Parathyroid adenoma (tissue), 2 donors: ENCODE measurements at regions not wholly inside any gene's neighbourhood (a gene's known extent, or its start where the extent isn't known, plus 50 kb on each side); places are given as distances from the start of the nearest gene placed in this dataset.
A peak's percentile ranks its signal among the peaks of the same experiment; 100 is the strongest.

Experiments
- H2AFZ ChIP-seq: fragments of 300-600 bp; sonication (generic); one replicate; pipeline ENCODE4 v1.7.0; 2017; ENCODE audit warnings: antibody characterized with exemption, mild to moderate bottlenecking
- H3K27ac ChIP-seq: fragments of 300-600 bp; sonication (generic); one replicate; pipeline ENCODE4 v1.7.0; 2017
- H3K27me3 ChIP-seq: fragments of 300-600 bp; sonication (generic); one replicate; pipeline ENCODE4 v1.7.0; 2017; ENCODE audit warnings: low read length; ENCODE audit not compliant: control insufficient read depth, insufficient read depth
- H3K36me3 ChIP-seq: fragments of 300-600 bp; sonication (generic); one replicate; pipeline ENCODE4 v1.7.0; 2017; ENCODE audit warnings: low read length; ENCODE audit not compliant: control insufficient read depth, insufficient read depth
- H3K4me1 ChIP-seq: fragments of 300-600 bp; sonication (generic); one replicate; pipeline ENCODE4 v1.7.0; 2017; ENCODE audit warnings: control low read depth
- H3K4me2 ChIP-seq: fragments of 300-600 bp; sonication (generic); one replicate; pipeline ENCODE4 v1.7.0; 2017; ENCODE audit warnings: low read length
- H3K4me3 ChIP-seq: fragments of 300-600 bp; sonication (generic); one replicate; pipeline ENCODE4 v1.7.0; 2017; ENCODE audit warnings: low read depth, low read length
- H3K79me2 ChIP-seq: fragments of 300-600 bp; sonication (generic); one replicate; pipeline ENCODE4 v1.7.0; 2017; ENCODE audit warnings: control low read depth
- H3K9ac ChIP-seq: fragments of 300-600 bp; sonication (generic); one replicate; pipeline ENCODE4 v1.7.0; 2017; ENCODE audit warnings: mild to moderate bottlenecking
- H3K9me3 ChIP-seq: fragments of 300-600 bp; sonication (generic); one replicate; pipeline ENCODE4 v1.7.0; 2017; ENCODE audit warnings: low read length; ENCODE audit not compliant: control insufficient read depth
- CTCF ChIP-seq: fragments of 300-600 bp; sonication (generic); IDR thresholded peaks from one replicate; pipeline ENCODE4 v1.7.0; 2017; ENCODE audit warnings: antibody characterized with exemption, mild to moderate bottlenecking
- donor health status: primary hyperparathyroidism.

GRCh38 chr20:33914919-33915318 is 78.8 kb upstream of the RALY start:
- no peak overlapping the region for H3K9ac ChIP-seq
- TF ChIP-seq CTCF: no peak
- no peaks in the 10 kb centered on the region for H3K4me1 ChIP-seq
- H3K4me3 ChIP-seq: no peak overlapping the region
- no peaks in the 10 kb centered on the region for H3K9me3 ChIP-seq
- H3K27ac ChIP-seq: no peak overlapping the region
- no peaks in the 10 kb centered on the region for H3K36me3 ChIP-seq
- H3K4me2 ChIP-seq: no peak overlapping the region
- no peak overlapping the region for H2AFZ ChIP-seq
- no peaks in the 10 kb centered on the region for H3K27me3 ChIP-seq
- H3K79me2 ChIP-seq: no peaks in the 10 kb centered on the region

- H3K4me1 ChIP-seq: no peaks in the 10 kb centered on the region
- no peak overlapping the region for H2AFZ ChIP-seq
- TF ChIP-seq CTCF: peak; percentile 42
- no peak overlapping the region for H3K27ac ChIP-seq
- H3K9ac ChIP-seq: no peak overlapping the region
- H3K9me3 ChIP-seq: no peaks in the 10 kb centered on the region
- H3K79me2 ChIP-seq: no peaks in the 10 kb centered on the region
- H3K36me3 ChIP-seq: no peaks in the 10 kb centered on the region
- H3K4me2 ChIP-seq: no peak overlapping the region
- no peak overlapping the region for H3K4me3 ChIP-seq
- no peaks in the 10 kb centered on the region for H3K27me3 ChIP-seq
These were observed 77.9 kb upstream of the RALY start for GRCh38 chr20:33915726-33916331.

GRCh38 chr20:33916768-33917167 is 76.9 kb upstream of the RALY start:
- no peaks in the 10 kb centered on the region for H3K36me3 ChIP-seq
- no peak overlapping the region for H3K4me2 ChIP-seq
- no peaks in the 10 kb centered on the region for H3K4me1 ChIP-seq
- no peak overlapping the region for H3K27ac ChIP-seq
- H3K4me3 ChIP-seq: no peak overlapping the region
- TF ChIP-seq CTCF: no peak
- H3K27me3 ChIP-seq: no peaks in the 10 kb centered on the region
- H3K9me3 ChIP-seq: no peaks in the 10 kb centered on the region
- H3K79me2 ChIP-seq: no peaks in the 10 kb centered on the region
- H2AFZ ChIP-seq: peak overlapping the region; percentile 28
- H3K9ac ChIP-seq: no peak overlapping the region

- H3K4me2 ChIP-seq: no peak overlapping the region
- no peaks in the 10 kb centered on the region for H3K4me1 ChIP-seq
- H2AFZ ChIP-seq: no peak overlapping the region
- H3K27ac ChIP-seq: no peak overlapping the region
- no peak for TF ChIP-seq CTCF
- H3K9ac ChIP-seq: no peak overlapping the region
- H3K4me3 ChIP-seq: no peak overlapping the region
- no peaks in the 10 kb centered on the region for H3K79me2 ChIP-seq
- H3K27me3 ChIP-seq: no peaks in the 10 kb centered on the region
- no peaks in the 10 kb centered on the region for H3K9me3 ChIP-seq
- no peaks in the 10 kb centered on the region for H3K36me3 ChIP-seq
These were observed 75.7 kb upstream of the RALY start for GRCh38 chr20:33917831-33918525.

GRCh38 chr20:33918662-33919061 is 75.0 kb upstream of the RALY start:
- Histone ChIP-seq H3K4me1 (no peaks in the 10 kb centered on the region), H3K27me3 (no peaks in the 10 kb centered on the region), H3K4me3 (no peak overlapping the region), H3K9me3 (no peaks in the 10 kb centered on the region), H2AFZ (no peak overlapping the region), H3K4me2 (no peak overlapping the region), H3K36me3 (no peaks in the 10 kb centered on the region), H3K27ac (no peak overlapping the region), H3K79me2 (no peaks in the 10 kb centered on the region), H3K9ac (no peak overlapping the region)
- TF ChIP-seq CTCF: no peak
